ENCODE measurements at regions not wholly inside any gene's neighbourhood (a gene's known extent, or its start where the extent isn't known, plus 50 kb on each side); places are given as distances from the start of the nearest gene placed in this dataset.

DNA sequence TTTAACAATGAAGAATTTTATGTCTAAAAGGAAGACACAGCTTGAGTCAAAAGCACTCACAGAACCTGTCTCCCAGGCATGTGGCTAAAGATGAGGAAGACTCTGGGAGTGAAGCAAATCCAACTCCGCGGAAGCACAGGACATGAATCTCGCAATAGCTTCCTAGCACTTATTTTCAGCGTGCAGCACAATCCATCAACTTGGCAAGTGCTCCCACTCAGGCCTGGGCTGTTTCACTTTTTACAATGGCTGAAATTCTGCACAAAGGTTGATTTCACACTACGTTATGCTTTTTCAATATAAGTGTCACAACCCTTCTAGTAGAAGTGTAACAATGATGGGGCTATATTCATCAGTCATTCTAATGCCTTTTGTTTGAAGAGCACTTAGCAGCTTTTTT lies 180.2 kb downstream of the XPNPEP1 start:
- Histone ChIP-seq H3K9me3 (no peaks in the 10 kb centered on the region), H3K27ac (no peak overlapping the region), H3K4me2 (no peak overlapping the region), H3K4me1 (no peaks in the 10 kb centered on the region), H3K4me3 (no peak overlapping the region)
- DNase-seq (ENCODE audit: low read depth in 1 of 2, low spot score in 1 of 2): no peak
- ATAC-seq: no peak
- TF ChIP-seq RNF2 (IDR thresholded peaks at IDR 0.05; ENCODE audit: borderline replicate concordance, low read depth) (no peak), CEBPB (IDR thresholded peaks at IDR 0.05) (no peak), HOXA7 (CRISPR knock-in tag; IDR thresholded peaks at IDR 0.05) (no peak), HDAC2 (IDR thresholded peaks at IDR 0.05) (no peak), NR3C1 (IDR thresholded peaks at IDR 0.05) (no peak), NFE2L2 (conservative IDR thresholded peaks at IDR 0.05; ENCODE audit: low read length) (no peak), JUNB (IDR thresholded peaks at IDR 0.05) (no peak), POLR2A (IDR thresholded peaks at IDR 0.05; ENCODE audit: low read length) (no peak), RCOR1 (IDR thresholded peaks at IDR 0.05; ENCODE audit: low read depth, low read length) (no peak), EHF (CRISPR knock-in tag; IDR thresholded peaks at IDR 0.05) (no peak), RFX5 (IDR thresholded peaks at IDR 0.05) (no peak), E2F6 (IDR thresholded peaks at IDR 0.05; ENCODE audit: borderline replicate concordance, low read depth) (no peak)
- POLR2A ChIA-PET: no interaction called here
- CTCF ChIA-PET: no interaction called here
- FAIRE-seq: no peak
- WGBS (ENCODE audit: missing lambda C conversion rate): 42% methylated on average over 5 of the region's 5 CpGs

DNA sequence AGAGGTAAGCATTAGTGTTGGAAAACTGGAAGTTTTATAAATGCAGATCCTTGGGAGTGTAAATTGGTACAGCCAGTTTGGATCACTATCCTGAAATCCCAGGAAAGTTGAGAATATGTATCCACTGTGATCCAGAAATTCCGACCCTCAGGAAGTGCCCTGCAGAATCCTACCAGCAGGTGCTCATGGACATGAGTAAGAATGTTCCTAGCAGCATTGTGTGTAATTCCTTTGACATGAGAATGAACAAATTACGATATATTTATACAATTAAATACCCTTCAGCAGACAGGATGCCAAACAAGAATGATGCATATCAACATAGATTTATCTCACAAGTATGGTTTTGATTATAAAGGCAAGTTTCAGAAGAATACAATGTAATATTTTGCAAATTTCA lies 181.6 kb downstream of the XPNPEP1 start:
- FAIRE-seq: no peak
- H3K4me1 ChIP-seq: no peaks in the 10 kb centered on the region
- TF ChIP-seq, protein P1, sequence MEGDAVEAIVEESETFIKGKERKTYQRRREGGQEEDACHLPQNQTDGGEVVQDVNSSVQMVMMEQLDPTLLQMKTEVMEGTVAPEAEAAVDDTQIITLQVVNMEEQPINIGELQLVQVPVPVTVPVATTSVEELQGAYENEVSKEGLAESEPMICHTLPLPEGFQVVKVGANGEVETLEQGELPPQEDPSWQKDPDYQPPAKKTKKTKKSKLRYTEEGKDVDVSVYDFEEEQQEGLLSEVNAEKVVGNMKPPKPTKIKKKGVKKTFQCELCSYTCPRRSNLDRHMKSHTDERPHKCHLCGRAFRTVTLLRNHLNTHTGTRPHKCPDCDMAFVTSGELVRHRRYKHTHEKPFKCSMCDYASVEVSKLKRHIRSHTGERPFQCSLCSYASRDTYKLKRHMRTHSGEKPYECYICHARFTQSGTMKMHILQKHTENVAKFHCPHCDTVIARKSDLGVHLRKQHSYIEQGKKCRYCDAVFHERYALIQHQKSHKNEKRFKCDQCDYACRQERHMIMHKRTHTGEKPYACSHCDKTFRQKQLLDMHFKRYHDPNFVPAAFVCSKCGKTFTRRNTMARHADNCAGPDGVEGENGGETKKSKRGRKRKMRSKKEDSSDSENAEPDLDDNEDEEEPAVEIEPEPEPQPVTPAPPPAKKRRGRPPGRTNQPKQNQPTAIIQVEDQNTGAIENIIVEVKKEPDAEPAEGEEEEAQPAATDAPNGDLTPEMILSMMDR (IDR thresholded peaks at IDR 0.05): no peak
- TF ChIP-seq ZNF302 (CRISPR knock-in tag; IDR thresholded peaks at IDR 0.05): no peak
- ChIA-PET CTCF (interaction anchor here (0.6 kb wide), 1 partner anchor 32 kb away, joined by 3 read pairs; no protein-coding TSS in a partner anchor), POLR2A (no interaction called here)
- no peak overlapping the region for H3K27ac ChIP-seq
- H3K9me3 ChIP-seq: no peaks in the 10 kb centered on the region
- ATAC-seq: no peak
- no peak overlapping the region for H3K4me3 ChIP-seq
- no peak for DNase-seq (ENCODE audit: low read depth in 1 of 2, low spot score in 1 of 2)
- WGBS (ENCODE audit: missing lambda C conversion rate): 5% methylated on average over 2 of the region's 2 CpGs
- no peak overlapping the region for H3K4me2 ChIP-seq

DNA sequence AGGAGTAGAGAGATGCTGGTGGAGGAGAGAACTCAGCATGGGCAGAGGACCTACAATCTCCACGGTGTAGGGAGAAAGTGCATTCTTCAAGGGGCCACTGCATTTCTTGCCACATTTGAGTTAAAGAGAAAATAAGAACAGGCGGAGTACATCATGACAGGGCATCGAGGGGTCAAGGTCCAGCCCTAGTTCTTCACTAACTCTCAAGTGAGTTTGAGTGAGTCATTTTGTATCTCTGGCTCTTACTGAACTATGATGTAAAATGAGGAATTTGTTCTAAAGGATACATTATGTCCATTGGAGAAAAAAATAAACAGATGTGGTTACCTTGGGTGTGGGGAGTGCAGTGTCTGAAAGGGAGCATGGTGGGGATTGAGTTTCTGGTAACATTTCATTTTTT lies 182.9 kb downstream of the XPNPEP1 start:
- no peaks in the 10 kb centered on the region for H3K4me1 ChIP-seq
- TF ChIP-seq, protein P2, sequence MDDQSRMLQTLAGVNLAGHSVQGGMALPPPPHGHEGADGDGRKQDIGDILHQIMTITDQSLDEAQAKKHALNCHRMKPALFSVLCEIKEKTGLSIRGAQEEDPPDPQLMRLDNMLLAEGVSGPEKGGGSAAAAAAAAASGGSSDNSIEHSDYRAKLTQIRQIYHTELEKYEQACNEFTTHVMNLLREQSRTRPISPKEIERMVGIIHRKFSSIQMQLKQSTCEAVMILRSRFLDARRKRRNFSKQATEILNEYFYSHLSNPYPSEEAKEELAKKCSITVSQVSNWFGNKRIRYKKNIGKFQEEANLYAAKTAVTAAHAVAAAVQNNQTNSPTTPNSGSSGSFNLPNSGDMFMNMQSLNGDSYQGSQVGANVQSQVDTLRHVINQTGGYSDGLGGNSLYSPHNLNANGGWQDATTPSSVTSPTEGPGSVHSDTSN (IDR thresholded peaks at IDR 0.05): no peak
- no peak for TF ChIP-seq CBX2 (IDR thresholded peaks at IDR 0.05; ENCODE audit: borderline replicate concordance, low read depth)
- no peak for TF ChIP-seq EP300 (IDR thresholded peaks at IDR 0.05)
- TF ChIP-seq FOSL2 (IDR thresholded peaks at IDR 0.05): no peak
- no peak for TF ChIP-seq FOSL2 (CRISPR knock-in tag; IDR thresholded peaks at IDR 0.05)
- no peak for TF ChIP-seq RCOR1 (IDR thresholded peaks at IDR 0.05; ENCODE audit: low read depth, low read length)
- H3K4me3 ChIP-seq: no peak overlapping the region
- no peak for DNase-seq (ENCODE audit: low read depth in 1 of 2, low spot score in 1 of 2)
- no peak for ATAC-seq
- ChIA-PET CTCF (no interaction called here), POLR2A (no interaction called here)
- no peak overlapping the region for H3K27ac ChIP-seq
- no peak overlapping the region for H3K4me2 ChIP-seq
- no peaks in the 10 kb centered on the region for H3K9me3 ChIP-seq
- FAIRE-seq: no peak
- 2% methylated on average over 3 of the region's 3 CpGs for WGBS (ENCODE audit: missing lambda C conversion rate)

GRCh38 chr10:109737626-109738025 lies 185.7 kb downstream of the XPNPEP1 start:
- Histone ChIP-seq H3K27ac (no peak overlapping the region), H3K4me1 (no peaks in the 10 kb centered on the region), H3K4me2 (no peak overlapping the region), H3K9me3 (no peaks in the 10 kb centered on the region), H3K4me3 (no peak overlapping the region)
- ChIA-PET CTCF (no interaction called here), POLR2A (no interaction called here)
- no peak for TF ChIP-seq MAX (IDR thresholded peaks at IDR 0.05)
- TF ChIP-seq NR3C1 (IDR thresholded peaks at IDR 0.05): no peak
- no peak for TF ChIP-seq ZFP36 (IDR thresholded peaks at IDR 0.05; ENCODE audit: borderline replicate concordance, partially characterized antibody)
- TF ChIP-seq HOXB13 (CRISPR knock-in tag; IDR thresholded peaks at IDR 0.05; ENCODE audit: low read depth): no peak
- TF ChIP-seq KDM1A (IDR thresholded peaks at IDR 0.05; ENCODE audit: low read depth): no peak
- no peak for TF ChIP-seq TP53 (CRISPR knock-in tag; IDR thresholded peaks at IDR 0.05)
- no peak for FAIRE-seq
- no peak for DNase-seq (ENCODE audit: low read depth in 1 of 2, low spot score in 1 of 2)
- no peak for ATAC-seq
- WGBS (ENCODE audit: missing lambda C conversion rate): 42% methylated on average over 5 of the region's 5 CpGs
